Activated CD8-positive, alpha-beta T cell treated with anti-CD3 and anti-CD28 coated beads for 36 hours (primary cell): ENCODE measurements at regions not wholly inside any gene's neighbourhood (a gene's known extent, or its start where the extent isn't known, plus 50 kb on each side); places are given as distances from the start of the nearest gene placed in this dataset.

Source experiments
- ATAC-seq: fragments of 200-7000 bp; cut with Tn5 transposase; one replicate; pipeline ENCODE4 v1.10.0; 2021; ENCODE audit warnings: mild to moderate bottlenecking, moderate library complexity
- CTCF ChIA-PET: fragments of 350-600 bp; sonication (Branson Sonifier 250); formaldehyde crosslinking; loops from one replicate; lab custom pipeline; 2021; ENCODE audit warnings: antibody characterized with exemption; lab: Charles Lee
- POLR2A ChIA-PET: fragments of 350-600 bp; sonication (Branson Sonifier 250); formaldehyde crosslinking; loops from one replicate; lab custom pipeline; 2021; ENCODE audit warnings: antibody characterized with exemption; lab: Charles Lee
- DNase-seq: peaks from one replicate; pipeline ENCODE4 v3.0.0-alpha.2; 2020
- H3K27ac Mint-ChIP-seq: one replicate; pipeline ENCODE4 v1.8.0; 2021; ENCODE audit warnings: mild to moderate bottlenecking, mixed read lengths
- H3K27me3 Mint-ChIP-seq: one replicate; pipeline ENCODE4 v1.8.0; 2021; ENCODE audit warnings: mixed read lengths
- H3K36me3 Mint-ChIP-seq: one replicate; pipeline ENCODE4 v1.8.0; 2021; ENCODE audit warnings: low read depth, mixed read lengths
- H3K4me1 Mint-ChIP-seq: one replicate; pipeline ENCODE4 v1.8.0; 2021; ENCODE audit warnings: low read depth, mixed read lengths
- H3K4me3 Mint-ChIP-seq: one replicate; pipeline ENCODE4 v1.8.0; 2021; ENCODE audit warnings: mild to moderate bottlenecking, moderate library complexity, mixed read lengths
- H3K9me3 Mint-ChIP-seq: one replicate; pipeline ENCODE4 v1.8.0; 2021; ENCODE audit warnings: mixed read lengths
- CTCF ChIP-seq: fragments of 200-600 bp; IDR thresholded peaks from one replicate; pipeline ENCODE4 v1.8.0; 2022; ENCODE audit warnings: antibody characterized with exemption, mild to moderate bottlenecking
- intact Hi-C: fragments of 100-400 bp; cut with micrococcal nuclease; formaldehyde crosslinking; loops from one replicate; pipeline ENCODE4 v1.10.0; 2022

- no peaks in the 10 kb centered on the region for H3K36me3 Mint-ChIP-seq
- ChIA-PET POLR2A (no interaction called here), CTCF (no interaction called here)
- no peak overlapping the region for H3K27ac Mint-ChIP-seq
- H3K4me3 Mint-ChIP-seq = no peak overlapping the region
- intact Hi-C loops = no loop called here
- H3K4me1 Mint-ChIP-seq = no peaks in the 10 kb centered on the region
- no peaks in the 10 kb centered on the region for H3K27me3 Mint-ChIP-seq
- no peak for TF ChIP-seq CTCF
- ATAC-seq (no peak), DNase-seq (no peak)
- H3K9me3 Mint-ChIP-seq = no peaks in the 10 kb centered on the region
Observed at GRCh38 chr10:128725531-128725930, 599.3 kb upstream of the MKI67 start.

- CTCF ChIA-PET = interaction anchor here (0.9 kb wide), 1 partner anchor 259 kb away, joined by 5 read pairs; no protein-coding TSS in a partner anchor
- H3K4me3 Mint-ChIP-seq = no peak overlapping the region
- H3K4me1 Mint-ChIP-seq = no peaks in the 10 kb centered on the region
- ATAC-seq (no peak), DNase-seq (no peak)
- no peaks in the 10 kb centered on the region for H3K27me3 Mint-ChIP-seq
- H3K9me3 Mint-ChIP-seq = no peaks in the 10 kb centered on the region
- POLR2A ChIA-PET = interaction anchor here (0.7 kb wide), 1 partner anchor 16 kb away, joined by 4 read pairs; no protein-coding TSS in a partner anchor
- intact Hi-C loops = no loop called here
- no peak overlapping the region for H3K27ac Mint-ChIP-seq
- H3K36me3 Mint-ChIP-seq = no peaks in the 10 kb centered on the region
- TF ChIP-seq CTCF = no peak
Observed at GRCh38 chr10:128727114-128727513, 600.9 kb upstream of the MKI67 start.

GRCh38 chr10:128729910-128730420 lies 603.7 kb upstream of the MKI67 start:
- ATAC-seq = no peak
- DNase-seq = no peak
- no peak for TF ChIP-seq CTCF
- intact Hi-C loops = no loop called here
- Mint-ChIP-seq H3K27me3 (peaks cover under 1% of the 10 kb centered on the region), H3K4me3 (no peak overlapping the region), H3K4me1 (no peaks in the 10 kb centered on the region), H3K27ac (no peak overlapping the region), H3K9me3 (no peaks in the 10 kb centered on the region), H3K36me3 (no peaks in the 10 kb centered on the region)
- ChIA-PET POLR2A (no interaction called here), CTCF (no interaction called here)

GRCh38 chr10:128730922-128731321 lies 604.7 kb upstream of the MKI67 start:
- ATAC-seq = no peak
- Mint-ChIP-seq H3K36me3 (no peaks in the 10 kb centered on the region), H3K4me1 (no peaks in the 10 kb centered on the region), H3K27me3 (peaks cover 2% of the 10 kb centered on the region), H3K4me3 (no peak overlapping the region), H3K27ac (no peak overlapping the region), H3K9me3 (no peaks in the 10 kb centered on the region)
- DNase-seq = no peak
- TF ChIP-seq CTCF = no peak
- CTCF ChIA-PET = no interaction called here
- intact Hi-C loops = no loop called here
- POLR2A ChIA-PET = no interaction called here

GRCh38 chr10:128734161-128734560 lies 607.9 kb upstream of the MKI67 start:
- H3K27me3 Mint-ChIP-seq = peaks cover 2% of the 10 kb centered on the region
- H3K9me3 Mint-ChIP-seq = no peaks in the 10 kb centered on the region
- no peak for DNase-seq
- no peak overlapping the region for H3K27ac Mint-ChIP-seq
- H3K4me1 Mint-ChIP-seq = no peaks in the 10 kb centered on the region
- ChIA-PET POLR2A (no interaction called here), CTCF (no interaction called here)
- TF ChIP-seq CTCF = no peak
- intact Hi-C loops = no loop called here
- no peak overlapping the region for H3K4me3 Mint-ChIP-seq
- no peak for ATAC-seq
- no peaks in the 10 kb centered on the region for H3K36me3 Mint-ChIP-seq
